Stomach (tissue), 8 donors: ENCODE measurements at regions not wholly inside any gene's neighbourhood (a gene's known extent, or its start where the extent isn't known, plus 50 kb on each side); places are given as distances from the start of the nearest gene placed in this dataset.

ENCODE experiments used
- DNase-seq, 2 donors: peaks; one replicate each; pipeline versions ENCODE4 v3.0.0 to v3.0.0-alpha.2; 2013 to 2019
- H3K27ac ChIP-seq, 5 donors: fragments of 200-600 bp in 4 of 5; sonication (generic) in 4 of 5; one replicate each; pipeline ENCODE4 v1.5.1; 2013 to 2019; ENCODE audit warnings: mild to moderate bottlenecking in 1 of 5, moderate library complexity in 1 of 5
- H3K27me3 ChIP-seq, 3 donors: fragments of 200-600 bp; sonication (generic); one replicate each; pipeline ENCODE4 v1.5.1; 2017 to 2019; ENCODE audit warnings: mixed run types in 1 of 3
- H3K36me3 ChIP-seq, 4 donors: fragments of 200-600 bp; sonication (generic); 1 replicate in 3 of 4; 2 replicates in 1 of 4; pipeline ENCODE4 v1.5.1; 2016 to 2019
- H3K4me1 ChIP-seq, 4 donors: fragments of 200-600 bp; sonication (generic); one replicate each; pipeline ENCODE4 v1.5.1; 2016 to 2019
- H3K4me3 ChIP-seq, 4 donors: fragments of 200-600 bp; sonication (generic) in 3 of 4; one replicate each; pipeline ENCODE4 v1.5.1; 2016 to 2019; ENCODE audit warnings: mild to moderate bottlenecking in 1 of 4
- H3K9me3 ChIP-seq, 4 donors: fragments of 200-600 bp; sonication (generic); one replicate each; pipeline ENCODE4 v1.5.1; 2016 to 2019
- EP300 ChIP-seq: sonication (generic); formaldehyde crosslinking; IDR thresholded peaks from one replicate; pipeline ENCODE4 v1.6.1; 2017; ENCODE audit warnings: antibody characterized with exemption
- POLR2A ChIP-seq, 4 donors: fragments of 450-650 bp; IDR thresholded peaks; one replicate each; pipeline ENCODE4 v1.6.1; 2016; ENCODE audit warnings: antibody characterized with exemption in 4 of 4, control low read depth in 2 of 4, mild to moderate bottlenecking in 1 of 4, moderate library complexity in 1 of 4
- POLR2AphosphoS5 ChIP-seq, 3 donors: sonication (generic); formaldehyde crosslinking; IDR thresholded peaks; one replicate each; pipeline ENCODE4 v1.6.1; 2016; ENCODE audit warnings: antibody characterized with exemption in 3 of 3
- WGBS, 5 donors: extraction: QIAGEN DNeasy Blood & Tissue Kit in 3 of 5; methylation state at CpG; one replicate each; pipeline versions ENCODE4 v1.1.5 to v1.1.7; 2013 to 2018; 5-methylcytosine and 5-hydroxymethylcytosine counted together
- intact Hi-C: fragments of 100-400 bp; cut with DNase I; formaldehyde crosslinking; loops from one replicate; pipeline ENCODE4 v1.15.1; 2023; ENCODE audit warnings: low total_unique reads
- TF ChIP-seq, protein P1 (sequence below), 7 experiments: fragments of 450-650 bp in 4 of 7; fragments of 200-600 bp in 3 of 7; sonication (generic) in 3 of 7; IDR thresholded peaks; one replicate each; pipeline ENCODE4 v1.5.1; 2016 to 2019; ENCODE audit warnings: antibody characterized with exemption in 7 of 7, control low read depth in 2 of 7, mild to moderate bottlenecking in 1 of 7
- donor health status: healthy with polysubstance abuse.
- donor health status: Bipolar disorder and iron deficiency.
- donor health status: healthy.

DNA sequence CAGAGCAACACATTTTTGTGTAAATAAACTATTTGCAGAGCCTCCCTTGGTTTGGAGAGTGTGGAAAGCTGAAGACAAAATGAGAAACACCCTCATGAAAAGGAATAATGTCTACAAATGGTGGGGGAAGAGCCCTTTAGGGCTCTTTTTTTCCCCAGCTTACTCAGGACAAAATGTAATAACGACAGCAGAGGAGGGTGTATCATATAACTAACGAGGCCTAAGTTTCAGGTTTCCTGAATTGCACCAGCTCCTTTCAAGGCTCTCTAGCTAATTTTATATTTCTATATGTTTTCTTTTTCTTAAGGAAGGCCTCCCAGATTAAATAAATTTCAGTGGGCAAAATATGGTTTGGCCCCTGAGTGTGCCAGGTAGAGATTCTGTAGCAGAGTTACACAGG lies 116.3 kb downstream of the FEM1C start:
- H3K4me1 ChIP-seq = peaks cover 13 to 89% (median 37%) of the 10 kb centered on the region in 4 donors
- intact Hi-C loops = no loop called here
- no peaks in the 10 kb centered on the region for H3K9me3 ChIP-seq
- TF ChIP-seq POLR2A (IDR thresholded peaks at IDR 0.05) (no peak), POLR2AphosphoS5 (IDR thresholded peaks at IDR 0.05) (no peak), EP300 (no peak)
- TF ChIP-seq, protein P1, sequence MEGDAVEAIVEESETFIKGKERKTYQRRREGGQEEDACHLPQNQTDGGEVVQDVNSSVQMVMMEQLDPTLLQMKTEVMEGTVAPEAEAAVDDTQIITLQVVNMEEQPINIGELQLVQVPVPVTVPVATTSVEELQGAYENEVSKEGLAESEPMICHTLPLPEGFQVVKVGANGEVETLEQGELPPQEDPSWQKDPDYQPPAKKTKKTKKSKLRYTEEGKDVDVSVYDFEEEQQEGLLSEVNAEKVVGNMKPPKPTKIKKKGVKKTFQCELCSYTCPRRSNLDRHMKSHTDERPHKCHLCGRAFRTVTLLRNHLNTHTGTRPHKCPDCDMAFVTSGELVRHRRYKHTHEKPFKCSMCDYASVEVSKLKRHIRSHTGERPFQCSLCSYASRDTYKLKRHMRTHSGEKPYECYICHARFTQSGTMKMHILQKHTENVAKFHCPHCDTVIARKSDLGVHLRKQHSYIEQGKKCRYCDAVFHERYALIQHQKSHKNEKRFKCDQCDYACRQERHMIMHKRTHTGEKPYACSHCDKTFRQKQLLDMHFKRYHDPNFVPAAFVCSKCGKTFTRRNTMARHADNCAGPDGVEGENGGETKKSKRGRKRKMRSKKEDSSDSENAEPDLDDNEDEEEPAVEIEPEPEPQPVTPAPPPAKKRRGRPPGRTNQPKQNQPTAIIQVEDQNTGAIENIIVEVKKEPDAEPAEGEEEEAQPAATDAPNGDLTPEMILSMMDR (IDR thresholded peaks at IDR 0.05) = no peak
- H3K36me3 ChIP-seq = no peaks in the 10 kb centered on the region
- H3K27ac ChIP-seq = no peak overlapping the region
- DNase-seq = no peak
- no peaks in the 10 kb centered on the region for H3K27me3 ChIP-seq
- H3K4me3 ChIP-seq = no peak overlapping the region
- 71 to 86% (median 72%) methylated on average over 2 of the region's 2 CpGs for WGBS, 5 donors

DNA sequence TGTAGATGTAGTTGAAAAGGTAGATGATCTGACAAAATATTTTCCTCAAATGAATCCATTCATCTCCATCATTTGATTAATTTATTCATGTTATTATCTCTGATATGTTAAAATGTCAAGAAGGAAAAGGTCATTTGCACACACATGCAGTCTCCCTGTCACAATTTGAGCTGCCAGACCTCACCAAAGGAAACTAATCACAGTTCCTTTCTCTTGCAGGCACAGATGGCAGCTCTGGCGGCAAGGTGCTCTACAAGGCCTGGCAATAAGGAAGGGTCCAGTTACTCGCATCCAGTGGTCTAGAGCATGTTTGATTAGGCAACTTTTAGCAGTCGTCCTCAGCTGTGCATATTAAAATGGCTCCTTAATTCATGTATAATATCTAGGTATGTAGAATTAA lies 120.1 kb downstream of the FEM1C start:
- Histone ChIP-seq H3K4me1 (peaks cover 8 to 76% (median 34%) of the 10 kb centered on the region in 4 donors), H3K4me3 (no peak overlapping the region), H3K27ac (peak overlapping the region in 3 of 5 donors; percentile 65 to 78 (median 75)), H3K27me3 (no peaks in the 10 kb centered on the region), H3K36me3 (no peaks in the 10 kb centered on the region), H3K9me3 (no peaks in the 10 kb centered on the region)
- 88 to 93% (median 90%) methylated on average over 3 of the region's 3 CpGs for WGBS, 5 donors
- TF ChIP-seq POLR2AphosphoS5 (IDR thresholded peaks at IDR 0.05) = no peak
- no peak for TF ChIP-seq EP300
- TF ChIP-seq, protein P1 (IDR thresholded peaks at IDR 0.05) = no peak
- TF ChIP-seq POLR2A (IDR thresholded peaks at IDR 0.05) = no peak
- intact Hi-C loops = no loop called here
- no peak for DNase-seq

DNA sequence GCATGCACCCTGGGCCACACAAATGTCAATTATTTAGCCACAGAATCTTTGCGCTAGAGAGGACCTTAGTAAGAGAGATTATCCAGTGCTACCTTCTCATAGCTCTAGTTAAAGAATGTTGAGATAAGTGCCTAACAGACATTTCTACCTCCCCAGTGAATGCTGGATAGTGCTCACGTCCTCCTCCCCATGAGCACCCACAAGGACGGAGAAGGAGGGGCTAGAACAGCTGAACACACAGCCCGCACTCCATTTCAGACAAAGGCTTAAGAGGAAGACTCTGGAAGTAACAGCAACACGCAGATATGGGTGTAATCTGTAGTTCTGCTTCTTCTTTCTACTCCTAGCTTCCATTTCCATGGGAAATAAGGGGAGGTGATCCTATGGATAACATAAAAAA lies 120.5 kb downstream of the FEM1C start:
- no peak for TF ChIP-seq EP300
- TF ChIP-seq, protein P1 (IDR thresholded peaks at IDR 0.05) = no peak
- no peak for TF ChIP-seq POLR2AphosphoS5 (IDR thresholded peaks at IDR 0.05)
- no peak for TF ChIP-seq POLR2A (IDR thresholded peaks at IDR 0.05)
- 50 to 67% (median 61%) methylated on average over 5 of the region's 5 CpGs for WGBS, 5 donors
- Histone ChIP-seq H3K36me3 (no peaks in the 10 kb centered on the region), H3K27ac (peak overlapping the region; percentile 59 to 78 (median 67)), H3K9me3 (no peaks in the 10 kb centered on the region), H3K27me3 (no peaks in the 10 kb centered on the region), H3K4me1 (peaks cover 4 to 73% (median 32%) of the 10 kb centered on the region in 4 donors), H3K4me3 (no peak overlapping the region)
- intact Hi-C loops = no loop called here
- DNase-seq = no peak

DNA sequence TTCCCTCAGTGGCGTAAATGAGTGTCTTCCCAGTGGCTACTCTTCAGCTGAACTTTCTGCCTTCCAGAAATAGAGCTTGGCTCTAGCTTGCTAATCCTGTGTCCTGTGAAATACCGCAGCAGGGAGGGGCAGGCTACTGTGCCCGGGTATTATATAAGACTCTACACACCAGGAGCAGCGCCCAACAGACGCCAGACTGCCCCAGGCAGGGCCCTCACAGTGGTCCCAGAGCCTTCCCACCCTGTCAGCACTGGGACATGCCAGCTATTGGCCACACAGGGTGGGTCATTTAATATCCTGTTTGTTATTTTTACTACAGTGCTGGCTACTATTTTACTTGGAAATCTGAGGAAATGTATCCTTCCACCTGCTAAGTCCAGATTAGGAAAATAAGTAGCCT lies 121.0 kb downstream of the FEM1C start:
- Histone ChIP-seq H3K36me3 (no peaks in the 10 kb centered on the region), H3K9me3 (no peaks in the 10 kb centered on the region), H3K27me3 (no peaks in the 10 kb centered on the region), H3K4me1 (peaks cover 4 to 68% (median 31%) of the 10 kb centered on the region in 4 donors), H3K4me3 (no peak overlapping the region), H3K27ac (peak overlapping the region; percentile 59 to 78 (median 67))
- 16 to 35% (median 28%) methylated on average over 4 to 5 of the region's 5 CpGs for WGBS, 5 donors
- intact Hi-C loops = no loop called here
- DNase-seq = peak; percentile 31 to 68
- TF ChIP-seq, protein P1 (IDR thresholded peaks at IDR 0.05) = no peak
- peak in 1 of 3 donors; percentile 30 for TF ChIP-seq POLR2AphosphoS5 (IDR thresholded peaks at IDR 0.05)
- no peak for TF ChIP-seq POLR2A (IDR thresholded peaks at IDR 0.05)
